ENCODE measurements at regions not wholly inside any gene's neighbourhood (a gene's known extent, or its start where the extent isn't known, plus 50 kb on each side); places are given as distances from the start of the nearest gene placed in this dataset.

- H3K4me1 ChIP-seq (ENCODE audit: insufficient read depth, low read length) = peaks cover 7% of the 10 kb centered on the region
- peak overlapping the region; percentile 82 for H2AFZ ChIP-seq (ENCODE audit: low read depth, low read length)
- no peaks in the 10 kb centered on the region for H4K20me1 ChIP-seq (ENCODE audit: insufficient read depth, low read length)
- no peaks in the 10 kb centered on the region for H3K27me3 ChIP-seq (ENCODE audit: insufficient read depth, low read length)
- FAIRE-seq = no peak
- no peak for TF ChIP-seq EZH2 (IDR thresholded peaks at IDR 0.05; ENCODE audit: insufficient read depth, low read length)
- TF ChIP-seq CTCF (IDR thresholded peaks at IDR 0.05; ENCODE audit: insufficient read depth, low read depth, low read length) = no peak
- peak; percentile 67 for DNase-seq (ENCODE audit: low read depth)
- peak overlapping the region; percentile 53 for H3K4me3 ChIP-seq (ENCODE audit: insufficient read depth, low read depth, low read length)
- peak overlapping the region; percentile 86 for H3K4me2 ChIP-seq (ENCODE audit: low read length)
- no peaks in the 10 kb centered on the region for H3K27me3 Mint-ChIP-seq (ENCODE audit: low read depth, unreplicated experiment)
- H3K36me3 Mint-ChIP-seq (ENCODE audit: low read depth, unreplicated experiment) = no peaks in the 10 kb centered on the region
- H3K36me3 ChIP-seq (ENCODE audit: insufficient read depth, low read length) = no peaks in the 10 kb centered on the region
- peak overlapping the region; percentile 71 for H3K9ac ChIP-seq (ENCODE audit: low read length)
- H3K9me3 Mint-ChIP-seq (ENCODE audit: unreplicated experiment) = no peaks in the 10 kb centered on the region
- no peaks in the 10 kb centered on the region for H3K79me2 ChIP-seq (ENCODE audit: insufficient read depth, low read length)
- peaks cover 13% of the 10 kb centered on the region for H3K4me1 Mint-ChIP-seq (ENCODE audit: low read depth, unreplicated experiment)
- H3K9me3 ChIP-seq (ENCODE audit: insufficient read depth, low read depth, low read length) = no peaks in the 10 kb centered on the region
- peak overlapping the region; percentile 70 for H3K27ac ChIP-seq (ENCODE audit: low read depth, low read length)
- no peak overlapping the region for H3K4me3 Mint-ChIP-seq (ENCODE audit: unreplicated experiment)
- H3K27ac Mint-ChIP-seq (ENCODE audit: unreplicated experiment) = peak overlapping the region; percentile 44
Measured at GRCh38 chr1:238469146-238469631, 578.5 kb upstream of the ZP4 start.

GRCh38 chr1:238468068-238468467 lies 577.3 kb upstream of the ZP4 start:
- Mint-ChIP-seq H3K27me3 (ENCODE audit: low read depth, unreplicated experiment) (no peaks in the 10 kb centered on the region), H3K27ac (ENCODE audit: unreplicated experiment) (no peak overlapping the region), H3K9me3 (ENCODE audit: unreplicated experiment) (no peaks in the 10 kb centered on the region), H3K4me1 (ENCODE audit: low read depth, unreplicated experiment) (peaks cover 13% of the 10 kb centered on the region), H3K36me3 (ENCODE audit: low read depth, unreplicated experiment) (no peaks in the 10 kb centered on the region), H3K4me3 (ENCODE audit: unreplicated experiment) (no peak overlapping the region)
- FAIRE-seq = no peak
- no peaks in the 10 kb centered on the region for H3K9me3 ChIP-seq (ENCODE audit: insufficient read depth, low read depth, low read length)
- DNase-seq (ENCODE audit: low read depth) = no peak
- H2AFZ ChIP-seq (ENCODE audit: low read depth, low read length) = no peak overlapping the region
- H3K27me3 ChIP-seq (ENCODE audit: insufficient read depth, low read length) = no peaks in the 10 kb centered on the region
- H3K9ac ChIP-seq (ENCODE audit: low read length) = no peak overlapping the region
- TF ChIP-seq EZH2 (IDR thresholded peaks at IDR 0.05; ENCODE audit: insufficient read depth, low read length) (no peak), CTCF (IDR thresholded peaks at IDR 0.05; ENCODE audit: insufficient read depth, low read depth, low read length) (no peak)
- no peaks in the 10 kb centered on the region for H3K36me3 ChIP-seq (ENCODE audit: insufficient read depth, low read length)
- H3K4me3 ChIP-seq (ENCODE audit: insufficient read depth, low read depth, low read length) = no peak overlapping the region
- no peak overlapping the region for H3K27ac ChIP-seq (ENCODE audit: low read depth, low read length)
- peaks cover 7% of the 10 kb centered on the region for H3K4me1 ChIP-seq (ENCODE audit: insufficient read depth, low read length)
- no peak overlapping the region for H3K4me2 ChIP-seq (ENCODE audit: low read length)
- no peaks in the 10 kb centered on the region for H4K20me1 ChIP-seq (ENCODE audit: insufficient read depth, low read length)
- no peaks in the 10 kb centered on the region for H3K79me2 ChIP-seq (ENCODE audit: insufficient read depth, low read length)

- peaks cover 7% of the 10 kb centered on the region for H3K4me1 ChIP-seq (ENCODE audit: insufficient read depth, low read length)
- H4K20me1 ChIP-seq (ENCODE audit: insufficient read depth, low read length) = no peaks in the 10 kb centered on the region
- Mint-ChIP-seq H3K27ac (ENCODE audit: unreplicated experiment) (no peak overlapping the region), H3K27me3 (ENCODE audit: low read depth, unreplicated experiment) (no peaks in the 10 kb centered on the region), H3K4me3 (ENCODE audit: unreplicated experiment) (no peak overlapping the region), H3K36me3 (ENCODE audit: low read depth, unreplicated experiment) (no peaks in the 10 kb centered on the region), H3K9me3 (ENCODE audit: unreplicated experiment) (no peaks in the 10 kb centered on the region), H3K4me1 (ENCODE audit: low read depth, unreplicated experiment) (peaks cover 13% of the 10 kb centered on the region)
- peak overlapping the region; percentile 0 for H3K27ac ChIP-seq (ENCODE audit: low read depth, low read length)
- no peak for TF ChIP-seq CTCF (IDR thresholded peaks at IDR 0.05; ENCODE audit: insufficient read depth, low read depth, low read length)
- no peak for TF ChIP-seq EZH2 (IDR thresholded peaks at IDR 0.05; ENCODE audit: insufficient read depth, low read length)
- DNase-seq (ENCODE audit: low read depth) (peak; percentile 62), FAIRE-seq (peak; percentile 63)
- H3K9ac ChIP-seq (ENCODE audit: low read length) = no peak overlapping the region
- peak overlapping the region; percentile 63 for H3K4me2 ChIP-seq (ENCODE audit: low read length)
- H3K9me3 ChIP-seq (ENCODE audit: insufficient read depth, low read depth, low read length) = no peaks in the 10 kb centered on the region
- H2AFZ ChIP-seq (ENCODE audit: low read depth, low read length) = no peak overlapping the region
- H3K27me3 ChIP-seq (ENCODE audit: insufficient read depth, low read length) = no peaks in the 10 kb centered on the region
- no peak overlapping the region for H3K4me3 ChIP-seq (ENCODE audit: insufficient read depth, low read depth, low read length)
- no peaks in the 10 kb centered on the region for H3K79me2 ChIP-seq (ENCODE audit: insufficient read depth, low read length)
- no peaks in the 10 kb centered on the region for H3K36me3 ChIP-seq (ENCODE audit: insufficient read depth, low read length)
Measured at GRCh38 chr1:238466459-238466858, 575.7 kb upstream of the ZP4 start.

Measured in astrocyte (in vitro differentiated cells and primary cell).